ENCODE measurements at regions not wholly inside any gene's neighbourhood (a gene's known extent, or its start where the extent isn't known, plus 50 kb on each side); places are given as distances from the start of the nearest gene placed in this dataset.

GRCh38 chr20:60913298-60913697, 338.8 kb upstream of the CDH4 start:
- TF ChIP-seq RARB (CRISPR knock-in tag; IDR thresholded peaks at IDR 0.05) = no peak
- no peak for TF ChIP-seq SNAI2 (CRISPR knock-in tag; IDR thresholded peaks at IDR 0.05)
- no peak for TF ChIP-seq ISL1 (CRISPR knock-in tag; IDR thresholded peaks at IDR 0.05)
- TF ChIP-seq TOX (CRISPR knock-in tag; IDR thresholded peaks at IDR 0.05; ENCODE audit: borderline replicate concordance) = no peak
- TF ChIP-seq CREB5 (CRISPR knock-in tag; IDR thresholded peaks at IDR 0.05; ENCODE audit: low read depth) = no peak
- no peak for TF ChIP-seq CSRNP3 (CRISPR knock-in tag; IDR thresholded peaks at IDR 0.05)
- TF ChIP-seq ZC3H10 (CRISPR knock-in tag; IDR thresholded peaks at IDR 0.05) = no peak
- no peak for ATAC-seq

- TF ChIP-seq, protein P1, sequence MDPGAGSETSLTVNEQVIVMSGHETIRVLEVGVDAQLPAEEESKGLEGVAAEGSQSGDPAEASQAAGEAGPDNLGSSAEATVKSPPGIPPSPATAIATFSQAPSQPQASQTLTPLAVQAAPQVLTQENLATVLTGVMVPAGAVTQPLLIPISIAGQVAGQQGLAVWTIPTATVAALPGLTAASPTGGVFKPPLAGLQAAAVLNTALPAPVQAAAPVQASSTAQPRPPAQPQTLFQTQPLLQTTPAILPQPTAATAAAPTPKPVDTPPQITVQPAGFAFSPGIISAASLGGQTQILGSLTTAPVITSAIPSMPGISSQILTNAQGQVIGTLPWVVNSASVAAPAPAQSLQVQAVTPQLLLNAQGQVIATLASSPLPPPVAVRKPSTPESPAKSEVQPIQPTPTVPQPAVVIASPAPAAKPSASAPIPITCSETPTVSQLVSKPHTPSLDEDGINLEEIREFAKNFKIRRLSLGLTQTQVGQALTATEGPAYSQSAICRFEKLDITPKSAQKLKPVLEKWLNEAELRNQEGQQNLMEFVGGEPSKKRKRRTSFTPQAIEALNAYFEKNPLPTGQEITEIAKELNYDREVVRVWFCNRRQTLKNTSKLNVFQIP (CRISPR knock-in tag; IDR thresholded peaks at IDR 0.05; ENCODE audit: borderline replicate concordance, low read depth) = no peak
- TF ChIP-seq PPARA (CRISPR knock-in tag; IDR thresholded peaks at IDR 0.05; ENCODE audit: borderline replicate concordance) (no peak), TCF4 (CRISPR knock-in tag; IDR thresholded peaks at IDR 0.05; ENCODE audit: borderline replicate concordance) (no peak), SNAI2 (CRISPR knock-in tag; IDR thresholded peaks at IDR 0.05) (no peak), ZC3H10 (CRISPR knock-in tag; IDR thresholded peaks at IDR 0.05) (no peak)
- no peak for ATAC-seq
These were observed 330.9 kb upstream of the CDH4 start for GRCh38 chr20:60921022-60921622.

DNA sequence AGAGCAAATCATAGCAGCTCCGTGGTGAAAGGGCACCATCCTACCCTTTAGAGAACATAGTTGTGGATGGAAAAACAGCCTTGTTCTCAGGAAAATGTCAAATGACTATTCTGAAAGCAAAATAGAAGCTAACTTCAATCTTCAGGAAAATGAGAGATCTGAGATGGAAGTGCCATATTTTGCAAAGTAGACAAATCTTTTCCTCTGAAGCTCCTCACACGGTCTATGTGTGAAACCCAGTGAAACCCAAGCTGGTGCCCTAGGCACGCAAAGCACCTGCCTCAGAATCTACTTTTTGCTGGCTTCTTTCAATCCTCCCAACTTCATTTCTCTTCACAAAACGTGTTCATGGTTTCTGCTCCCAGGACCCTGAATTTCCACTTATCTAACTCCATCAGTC, 325.2 kb upstream of the CDH4 start:
- TF ChIP-seq, protein P1 (CRISPR knock-in tag; IDR thresholded peaks at IDR 0.05; ENCODE audit: borderline replicate concordance, low read depth) = no peak
- TF ChIP-seq TSHZ2 (CRISPR knock-in tag; IDR thresholded peaks at IDR 0.05) (no peak), ISL1 (CRISPR knock-in tag; IDR thresholded peaks at IDR 0.05) (no peak)
- ATAC-seq = no peak

DNA sequence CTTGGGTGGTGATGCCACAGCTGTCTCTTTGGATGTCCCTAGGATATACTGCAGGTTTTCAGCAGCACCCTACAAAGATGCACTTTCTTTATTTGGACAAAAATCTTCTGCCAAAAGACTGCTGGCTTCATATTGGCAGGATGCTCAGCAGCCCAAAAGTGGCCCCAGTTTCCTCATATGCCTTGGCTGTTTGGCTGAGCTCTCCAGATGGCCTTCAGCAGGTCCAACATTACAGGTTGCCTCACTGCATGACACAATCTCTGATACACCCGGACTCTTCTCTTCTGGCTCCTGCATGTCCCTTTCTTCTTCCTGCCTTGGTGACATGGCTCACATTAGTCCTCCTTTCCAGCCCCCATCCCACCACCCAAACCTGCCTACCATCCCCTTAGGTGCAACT, 323.7 kb upstream of the CDH4 start:
- no peak for ATAC-seq
- TF ChIP-seq, protein P2, sequence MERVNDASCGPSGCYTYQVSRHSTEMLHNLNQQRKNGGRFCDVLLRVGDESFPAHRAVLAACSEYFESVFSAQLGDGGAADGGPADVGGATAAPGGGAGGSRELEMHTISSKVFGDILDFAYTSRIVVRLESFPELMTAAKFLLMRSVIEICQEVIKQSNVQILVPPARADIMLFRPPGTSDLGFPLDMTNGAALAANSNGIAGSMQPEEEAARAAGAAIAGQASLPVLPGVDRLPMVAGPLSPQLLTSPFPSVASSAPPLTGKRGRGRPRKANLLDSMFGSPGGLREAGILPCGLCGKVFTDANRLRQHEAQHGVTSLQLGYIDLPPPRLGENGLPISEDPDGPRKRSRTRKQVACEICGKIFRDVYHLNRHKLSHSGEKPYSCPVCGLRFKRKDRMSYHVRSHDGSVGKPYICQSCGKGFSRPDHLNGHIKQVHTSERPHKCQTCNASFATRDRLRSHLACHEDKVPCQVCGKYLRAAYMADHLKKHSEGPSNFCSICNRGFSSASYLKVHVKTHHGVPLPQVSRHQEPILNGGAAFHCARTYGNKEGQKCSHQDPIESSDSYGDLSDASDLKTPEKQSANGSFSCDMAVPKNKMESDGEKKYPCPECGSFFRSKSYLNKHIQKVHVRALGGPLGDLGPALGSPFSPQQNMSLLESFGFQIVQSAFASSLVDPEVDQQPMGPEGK (CRISPR knock-in tag; IDR thresholded peaks at IDR 0.05; ENCODE audit: borderline replicate concordance) = no peak
- TF ChIP-seq ISL1 (CRISPR knock-in tag; IDR thresholded peaks at IDR 0.05) = no peak
- TF ChIP-seq ZFP3 (CRISPR knock-in tag; IDR thresholded peaks at IDR 0.05) = no peak
- TF ChIP-seq OSR1 (CRISPR knock-in tag; IDR thresholded peaks at IDR 0.05) = no peak
- no peak for TF ChIP-seq ESRRG (CRISPR knock-in tag; IDR thresholded peaks at IDR 0.05)
- no peak for TF ChIP-seq GLIS3 (CRISPR knock-in tag; IDR thresholded peaks at IDR 0.05)
- TF ChIP-seq CSRNP3 (CRISPR knock-in tag; IDR thresholded peaks at IDR 0.05) = no peak
- TF ChIP-seq ZNF565 (CRISPR knock-in tag; conservative IDR thresholded peaks at IDR 0.05; ENCODE audit: low read depth) = no peak
- no peak for TF ChIP-seq ARNTL (CRISPR knock-in tag; IDR thresholded peaks at IDR 0.05; ENCODE audit: borderline replicate concordance, low read depth)
- TF ChIP-seq CREB5 (CRISPR knock-in tag; IDR thresholded peaks at IDR 0.05; ENCODE audit: low read depth) = no peak
- TF ChIP-seq PPARA (CRISPR knock-in tag; IDR thresholded peaks at IDR 0.05; ENCODE audit: borderline replicate concordance) = no peak
- no peak for TF ChIP-seq TCF4 (CRISPR knock-in tag; IDR thresholded peaks at IDR 0.05; ENCODE audit: borderline replicate concordance)
- no peak for TF ChIP-seq ZNF8 (CRISPR knock-in tag; IDR thresholded peaks at IDR 0.05)
- TF ChIP-seq ZFP30 (CRISPR knock-in tag; IDR thresholded peaks at IDR 0.05) = no peak
